ENCODE measurements at regions not wholly inside any gene's neighbourhood (a gene's known extent, or its start where the extent isn't known, plus 50 kb on each side); places are given as distances from the start of the nearest gene placed in this dataset.

DNA sequence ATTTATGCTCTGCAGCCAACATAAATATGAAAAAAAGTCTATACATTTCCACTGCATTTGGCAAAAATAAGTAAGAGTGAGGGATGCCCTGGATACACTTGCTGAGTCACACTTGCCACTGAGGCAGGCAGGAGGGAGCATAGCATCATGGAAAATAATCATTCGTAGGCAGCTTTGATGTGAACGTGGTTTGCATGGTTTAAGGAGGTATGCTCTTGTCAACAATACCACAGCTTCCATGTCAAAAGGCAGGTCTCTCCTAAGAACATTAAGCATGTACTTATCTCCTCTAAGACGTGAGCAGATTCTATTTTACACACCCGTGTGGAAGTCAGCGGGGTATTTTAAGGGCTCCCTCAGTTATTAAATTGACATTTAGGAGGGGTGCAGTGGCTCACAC, 89.2 kb upstream of the WDR11 start:
- TF ChIP-seq, protein P1, sequence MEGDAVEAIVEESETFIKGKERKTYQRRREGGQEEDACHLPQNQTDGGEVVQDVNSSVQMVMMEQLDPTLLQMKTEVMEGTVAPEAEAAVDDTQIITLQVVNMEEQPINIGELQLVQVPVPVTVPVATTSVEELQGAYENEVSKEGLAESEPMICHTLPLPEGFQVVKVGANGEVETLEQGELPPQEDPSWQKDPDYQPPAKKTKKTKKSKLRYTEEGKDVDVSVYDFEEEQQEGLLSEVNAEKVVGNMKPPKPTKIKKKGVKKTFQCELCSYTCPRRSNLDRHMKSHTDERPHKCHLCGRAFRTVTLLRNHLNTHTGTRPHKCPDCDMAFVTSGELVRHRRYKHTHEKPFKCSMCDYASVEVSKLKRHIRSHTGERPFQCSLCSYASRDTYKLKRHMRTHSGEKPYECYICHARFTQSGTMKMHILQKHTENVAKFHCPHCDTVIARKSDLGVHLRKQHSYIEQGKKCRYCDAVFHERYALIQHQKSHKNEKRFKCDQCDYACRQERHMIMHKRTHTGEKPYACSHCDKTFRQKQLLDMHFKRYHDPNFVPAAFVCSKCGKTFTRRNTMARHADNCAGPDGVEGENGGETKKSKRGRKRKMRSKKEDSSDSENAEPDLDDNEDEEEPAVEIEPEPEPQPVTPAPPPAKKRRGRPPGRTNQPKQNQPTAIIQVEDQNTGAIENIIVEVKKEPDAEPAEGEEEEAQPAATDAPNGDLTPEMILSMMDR (IDR thresholded peaks at IDR 0.05; ENCODE audit: low read depth, low read length): no peak
- TF ChIP-seq MYC (IDR thresholded peaks at IDR 0.05; ENCODE audit: low read depth, low read length) (no peak), POLR2A (IDR thresholded peaks at IDR 0.05; ENCODE audit: extremely low read depth, insufficient read length) (no peak)
- TF ChIP-seq, protein P2, sequence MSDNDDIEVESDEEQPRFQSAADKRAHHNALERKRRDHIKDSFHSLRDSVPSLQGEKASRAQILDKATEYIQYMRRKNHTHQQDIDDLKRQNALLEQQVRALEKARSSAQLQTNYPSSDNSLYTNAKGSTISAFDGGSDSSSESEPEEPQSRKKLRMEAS (IDR thresholded peaks at IDR 0.05; ENCODE audit: low read depth, low read length): no peak
